SK-N-SH (cell line): ENCODE measurements at regions not wholly inside any gene's neighbourhood (a gene's known extent, or its start where the extent isn't known, plus 50 kb on each side); places are given as distances from the start of the nearest gene placed in this dataset.

Experiments used
- CTCF ChIP-seq: fragments of 200-600 bp; sonication (generic); IDR thresholded peaks from 2 replicates; pipeline ENCODE4 v1.6.1; 2017; ENCODE audit warnings: antibody characterized with exemption, mild to moderate bottlenecking, moderate library complexity
- FOSL2 ChIP-seq: IDR thresholded peaks from 2 replicates; pipeline ENCODE4 v1.4.0; 2012; ENCODE audit warnings: low read depth, mild to moderate bottlenecking, moderate library complexity, borderline replicate concordance
- POLR2AphosphoS5 ChIP-seq: IDR thresholded peaks from 2 replicates; pipeline ENCODE4 v1.6.1; 2012; ENCODE audit warnings: low read depth, low read length
- REST ChIP-seq: IDR thresholded peaks from 2 replicates; pipeline ENCODE4 v1.6.1; 2012; ENCODE audit warnings: mild to moderate bottlenecking, low read depth, low read length, moderate library complexity
- TAF1 ChIP-seq: IDR thresholded peaks from 2 replicates; pipeline ENCODE4 v1.6.1; 2012; ENCODE audit warnings: low read depth, mild to moderate bottlenecking, low read length, moderate library complexity, borderline replicate concordance
- YY1 ChIP-seq: IDR thresholded peaks from 2 replicates; pipeline ENCODE4 v1.4.0; 2012; ENCODE audit warnings: low read depth, mild to moderate bottlenecking

- TF ChIP-seq FOSL2 (no peak), CTCF (no peak), YY1 (no peak), REST (no peak), POLR2AphosphoS5 (no peak), TAF1 (no peak)
Observed at GRCh38 chr6:85121158-85121557, 328.7 kb upstream of the NT5E start.
